ENCODE measurements at regions not wholly inside any gene's neighbourhood (a gene's known extent, or its start where the extent isn't known, plus 50 kb on each side); places are given as distances from the start of the nearest gene placed in this dataset.

- Histone ChIP-seq H3K9me3 (peaks cover 0 to 2% of the 10 kb centered on the region in 2 donors), H3K4me3 (no peak overlapping the region), H3K27ac (no peak overlapping the region), H3K36me3 (no peaks in the 10 kb centered on the region), H3K4me1 (no peaks in the 10 kb centered on the region), H3K27me3 (peaks cover 0 to 3% of the 10 kb centered on the region in 2 donors)
- TF ChIP-seq CTCF (IDR thresholded peaks at IDR 0.05): no peak
- DNase-seq: peak in 1 of 4 donors; percentile 49
- intact Hi-C loops (cut with DNase I): no loop called here
- no peak for ATAC-seq
Observed at GRCh38 chr18:78801011-78801410, 178.6 kb upstream of the SALL3 start.

- H3K27ac ChIP-seq: no peak overlapping the region
- TF ChIP-seq CTCF (IDR thresholded peaks at IDR 0.05): no peak
- H3K36me3 ChIP-seq: no peaks in the 10 kb centered on the region
- peaks cover 0 to 2% of the 10 kb centered on the region in 2 donors for H3K9me3 ChIP-seq
- peaks cover 0 to 3% of the 10 kb centered on the region in 2 donors for H3K27me3 ChIP-seq
- intact Hi-C loops (cut with DNase I): no loop called here
- no peak overlapping the region for H3K4me3 ChIP-seq
- ATAC-seq (no peak), DNase-seq (peak in 1 of 4 donors; percentile 24)
- H3K4me1 ChIP-seq: no peaks in the 10 kb centered on the region
Observed at GRCh38 chr18:78803104-78803503, 176.5 kb upstream of the SALL3 start.

DNA sequence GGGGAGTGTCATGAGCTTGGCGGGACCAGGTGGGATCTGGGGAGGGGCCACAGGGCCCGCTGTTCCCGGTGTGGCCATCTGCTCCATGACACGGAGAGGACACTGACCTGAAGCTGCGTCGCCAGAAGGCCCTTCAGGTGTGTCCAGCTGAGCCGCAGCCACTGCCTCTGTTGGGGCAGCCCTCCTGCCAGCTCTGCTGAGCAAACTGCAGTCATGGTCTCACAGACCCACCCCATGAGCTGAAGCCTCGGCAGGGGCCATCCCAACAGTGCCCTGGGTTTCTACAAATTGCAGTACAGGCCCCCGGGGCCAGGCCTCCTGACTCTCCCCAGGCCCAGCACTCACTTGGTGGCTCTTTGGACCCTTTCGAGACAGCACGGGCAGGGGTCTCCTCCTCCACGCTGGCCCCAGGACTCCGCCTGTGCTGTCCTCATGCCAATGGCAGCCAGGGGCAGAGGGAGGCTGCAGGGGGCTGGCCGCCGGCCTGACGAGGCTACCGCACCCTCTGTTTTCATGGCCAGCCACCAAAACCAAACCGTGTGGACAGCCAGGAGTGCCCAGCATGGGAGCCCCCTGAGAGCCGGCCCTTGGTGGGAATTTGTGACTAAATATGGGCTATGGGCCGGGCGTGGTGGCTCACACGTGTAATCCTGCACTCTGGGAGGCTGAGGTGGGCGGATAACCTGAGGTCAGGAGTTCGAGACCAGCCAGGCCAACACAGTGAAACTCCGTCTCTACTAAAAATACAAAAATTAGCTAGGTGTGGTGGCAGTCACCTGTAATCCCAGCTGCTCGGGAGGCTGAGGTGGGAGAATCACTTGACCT lies 175.2 kb upstream of the SALL3 start:
- Histone ChIP-seq H3K27me3 (peaks cover 0 to 3% of the 10 kb centered on the region in 2 donors), H3K27ac (no peak overlapping the region), H3K36me3 (no peaks in the 10 kb centered on the region), H3K9me3 (peaks cover 0 to 2% of the 10 kb centered on the region in 2 donors), H3K4me3 (no peak overlapping the region), H3K4me1 (no peaks in the 10 kb centered on the region)
- DNase-seq (peak in 1 of 4 donors; percentile 63), ATAC-seq (no peak)
- no peak for TF ChIP-seq CTCF (IDR thresholded peaks at IDR 0.05)
- intact Hi-C loops (cut with DNase I): no loop called here

- H3K4me1 ChIP-seq: no peaks in the 10 kb centered on the region
- ATAC-seq (no peak), DNase-seq (peak in 1 of 4 donors; percentile 13)
- TF ChIP-seq CTCF (IDR thresholded peaks at IDR 0.05): no peak
- H3K9me3 ChIP-seq: peaks cover 0 to 2% of the 10 kb centered on the region in 2 donors
- intact Hi-C loops (cut with DNase I): no loop called here
- no peak overlapping the region for H3K4me3 ChIP-seq
- H3K27me3 ChIP-seq: peaks cover 0 to 3% of the 10 kb centered on the region in 2 donors
- no peaks in the 10 kb centered on the region for H3K36me3 ChIP-seq
- H3K27ac ChIP-seq: no peak overlapping the region
Observed at GRCh38 chr18:78805840-78806239, 173.8 kb upstream of the SALL3 start.

DNA sequence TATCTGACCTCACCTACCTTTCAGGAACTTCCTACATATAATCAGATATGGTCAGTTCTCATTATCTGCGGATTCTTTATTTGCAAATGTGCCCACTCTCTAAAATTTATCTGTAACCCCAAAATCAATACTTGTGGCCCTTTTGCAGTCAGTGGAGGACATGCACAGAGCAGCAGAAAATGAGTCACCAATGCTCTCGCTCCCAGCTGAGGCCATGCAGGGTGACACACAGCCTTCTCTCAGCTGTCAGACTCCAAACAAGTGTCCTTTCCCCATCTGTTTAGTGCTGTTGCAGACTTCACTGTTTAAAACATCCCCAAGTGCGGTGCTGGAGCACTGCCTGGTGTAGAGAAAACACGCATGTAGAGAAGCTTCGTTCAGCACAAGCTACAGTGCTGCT lies 171.9 kb upstream of the SALL3 start:
- intact Hi-C loops (cut with DNase I): no loop called here
- no peak for ATAC-seq

More for the DNA sequence above, 171.9 kb upstream of the SALL3 start:
- H3K36me3 ChIP-seq: no peaks in the 10 kb centered on the region
- peaks cover 0 to 12% of the 10 kb centered on the region in 2 donors for H3K27me3 ChIP-seq
- H3K4me1 ChIP-seq: no peaks in the 10 kb centered on the region
- H3K27ac ChIP-seq: no peak overlapping the region
- no peak overlapping the region for H3K4me3 ChIP-seq
- H3K9me3 ChIP-seq: peaks cover 0 to 2% of the 10 kb centered on the region in 2 donors
- DNase-seq: peak in 1 of 4 donors; percentile 10
- no peak for TF ChIP-seq CTCF (IDR thresholded peaks at IDR 0.05)

Data from left lung (tissue), 4 donors.